ENCODE measurements at regions not wholly inside any gene's neighbourhood (a gene's known extent, or its start where the extent isn't known, plus 50 kb on each side); places are given as distances from the start of the nearest gene placed in this dataset.

DNA sequence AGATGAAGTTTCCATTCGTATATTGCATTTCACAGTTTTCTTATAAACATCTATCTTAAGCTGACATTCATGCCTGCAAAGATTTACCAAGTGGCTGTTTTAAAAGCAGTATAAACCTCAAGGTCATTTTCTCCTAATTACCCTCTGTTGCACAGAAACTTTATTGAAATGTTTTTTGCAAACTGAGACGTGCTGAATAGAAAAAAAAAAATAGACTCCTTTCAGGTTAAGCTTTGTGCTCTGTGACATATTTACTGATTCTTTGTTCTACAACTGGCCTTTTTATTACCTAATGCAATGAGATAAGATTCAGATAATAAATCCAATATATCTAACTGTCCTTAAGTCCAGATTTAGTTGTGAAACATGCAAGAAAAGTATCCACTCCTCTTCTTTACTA lies 938.7 kb downstream of the DSC3 start:
- TF ChIP-seq, protein P1, sequence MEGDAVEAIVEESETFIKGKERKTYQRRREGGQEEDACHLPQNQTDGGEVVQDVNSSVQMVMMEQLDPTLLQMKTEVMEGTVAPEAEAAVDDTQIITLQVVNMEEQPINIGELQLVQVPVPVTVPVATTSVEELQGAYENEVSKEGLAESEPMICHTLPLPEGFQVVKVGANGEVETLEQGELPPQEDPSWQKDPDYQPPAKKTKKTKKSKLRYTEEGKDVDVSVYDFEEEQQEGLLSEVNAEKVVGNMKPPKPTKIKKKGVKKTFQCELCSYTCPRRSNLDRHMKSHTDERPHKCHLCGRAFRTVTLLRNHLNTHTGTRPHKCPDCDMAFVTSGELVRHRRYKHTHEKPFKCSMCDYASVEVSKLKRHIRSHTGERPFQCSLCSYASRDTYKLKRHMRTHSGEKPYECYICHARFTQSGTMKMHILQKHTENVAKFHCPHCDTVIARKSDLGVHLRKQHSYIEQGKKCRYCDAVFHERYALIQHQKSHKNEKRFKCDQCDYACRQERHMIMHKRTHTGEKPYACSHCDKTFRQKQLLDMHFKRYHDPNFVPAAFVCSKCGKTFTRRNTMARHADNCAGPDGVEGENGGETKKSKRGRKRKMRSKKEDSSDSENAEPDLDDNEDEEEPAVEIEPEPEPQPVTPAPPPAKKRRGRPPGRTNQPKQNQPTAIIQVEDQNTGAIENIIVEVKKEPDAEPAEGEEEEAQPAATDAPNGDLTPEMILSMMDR (IDR thresholded peaks at IDR 0.05; ENCODE audit: borderline replicate concordance, insufficient read depth, low read depth, low read length) = no peak

DNA sequence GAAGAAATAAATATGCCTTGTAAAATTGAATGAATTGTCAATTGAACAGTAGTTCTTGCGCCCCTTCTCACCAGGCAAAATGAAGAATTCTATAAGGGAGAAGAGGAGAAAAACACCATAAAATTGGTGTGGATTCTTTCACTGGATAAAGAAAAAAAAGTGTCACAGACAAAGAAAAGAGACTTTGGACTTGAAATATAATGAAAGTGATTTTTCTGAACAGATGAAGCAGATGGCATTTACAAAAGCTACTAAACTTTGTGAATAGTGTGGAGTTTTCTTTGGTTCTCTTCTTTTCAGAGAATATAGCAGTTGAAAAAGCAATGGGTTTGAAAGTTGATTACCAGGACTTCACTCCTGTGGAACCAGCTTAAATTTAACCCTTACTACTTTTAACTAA lies 945.7 kb downstream of the DSC3 start:
- TF ChIP-seq, protein P1 (IDR thresholded peaks at IDR 0.05; ENCODE audit: borderline replicate concordance, insufficient read depth, low read depth, low read length) = no peak
- H3K4me3 ChIP-seq (ENCODE audit: low read depth, low read length) = no peak overlapping the region

More for the DNA sequence above, 938.7 kb downstream of the DSC3 start:
- no peak overlapping the region for H3K4me3 ChIP-seq (ENCODE audit: low read depth, low read length)

DNA sequence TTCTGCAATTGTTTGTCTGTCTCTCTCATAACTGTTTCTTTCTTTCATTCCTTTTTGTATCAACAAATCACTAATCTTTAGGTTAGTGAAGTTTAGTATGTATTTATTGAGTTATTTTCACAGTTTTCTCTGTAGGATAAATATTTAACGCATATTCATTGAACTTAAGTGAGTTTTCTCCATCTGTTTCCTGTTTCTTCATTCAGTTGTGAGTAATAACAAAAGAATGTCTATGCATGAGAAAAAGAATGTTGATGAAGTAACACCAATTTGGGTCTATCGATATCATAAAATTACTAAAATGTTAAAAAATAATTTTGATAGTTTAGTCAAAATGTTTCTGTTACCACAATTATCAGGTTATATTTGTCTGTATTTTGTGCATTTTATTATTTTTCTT lies 948.0 kb downstream of the DSC3 start:
- TF ChIP-seq, protein P1 (IDR thresholded peaks at IDR 0.05; ENCODE audit: borderline replicate concordance, insufficient read depth, low read depth, low read length) = no peak
- H3K4me3 ChIP-seq (ENCODE audit: low read depth, low read length) = no peak overlapping the region

DNA sequence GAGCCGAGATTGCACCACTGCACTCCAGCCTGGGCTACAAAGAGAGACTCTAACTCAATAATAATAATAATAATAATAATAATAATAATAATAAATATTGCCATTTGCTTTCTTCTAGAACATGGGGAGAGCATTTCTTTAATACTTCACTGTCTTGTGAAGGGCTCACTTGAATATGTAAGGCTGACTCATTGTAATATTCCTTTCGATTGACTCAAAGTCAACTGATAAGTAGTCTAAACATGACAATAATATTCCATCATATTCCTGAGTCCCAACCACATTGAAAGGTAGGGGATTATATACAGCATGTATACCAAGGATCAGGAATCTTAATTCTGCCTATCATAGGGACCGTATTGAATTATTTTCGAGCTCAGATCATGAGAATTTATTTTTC lies 949.2 kb downstream of the DSC3 start:
- H3K4me3 ChIP-seq (ENCODE audit: low read depth, low read length) = no peak overlapping the region
- TF ChIP-seq, protein P1 (IDR thresholded peaks at IDR 0.05; ENCODE audit: borderline replicate concordance, insufficient read depth, low read depth, low read length) = no peak

DNA sequence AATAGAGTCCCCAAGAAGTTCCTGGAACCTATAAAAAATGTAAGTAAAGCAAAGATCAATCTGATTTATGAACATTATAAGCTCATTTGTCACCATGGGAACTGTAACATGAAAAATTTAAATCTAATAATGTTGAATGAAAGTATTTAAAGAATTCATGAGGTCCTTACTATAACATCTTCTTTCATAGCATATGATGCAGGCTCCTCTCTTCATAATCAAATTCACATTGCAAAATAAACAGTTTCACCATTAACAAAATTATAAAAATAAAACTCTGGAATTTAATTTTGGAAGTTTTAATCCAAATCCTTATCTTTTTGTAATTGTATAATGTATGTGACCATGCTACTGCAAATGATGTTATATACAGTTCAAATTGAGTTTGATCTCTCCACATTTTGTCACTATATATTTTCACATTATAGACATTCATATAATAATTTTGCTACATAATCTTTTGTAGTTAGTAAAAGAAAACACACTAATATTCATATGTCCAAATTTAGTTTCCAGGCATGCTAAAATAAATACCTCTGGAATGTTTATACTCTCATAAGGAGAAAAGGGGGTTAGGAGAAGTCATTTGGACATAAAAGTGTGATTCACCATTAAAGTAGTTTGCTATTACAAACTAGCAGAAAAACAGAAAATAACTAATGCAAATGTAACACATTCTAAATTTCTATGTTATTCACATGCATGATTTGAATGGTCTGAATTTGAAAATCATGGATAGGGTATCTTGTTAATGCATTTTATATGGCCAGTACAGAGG lies 954.1 kb downstream of the DSC3 start:
- TF ChIP-seq, protein P1 (IDR thresholded peaks at IDR 0.05; ENCODE audit: borderline replicate concordance, insufficient read depth, low read depth, low read length) = no peak
- H3K4me3 ChIP-seq (ENCODE audit: low read depth, low read length) = no peak overlapping the region

DNA sequence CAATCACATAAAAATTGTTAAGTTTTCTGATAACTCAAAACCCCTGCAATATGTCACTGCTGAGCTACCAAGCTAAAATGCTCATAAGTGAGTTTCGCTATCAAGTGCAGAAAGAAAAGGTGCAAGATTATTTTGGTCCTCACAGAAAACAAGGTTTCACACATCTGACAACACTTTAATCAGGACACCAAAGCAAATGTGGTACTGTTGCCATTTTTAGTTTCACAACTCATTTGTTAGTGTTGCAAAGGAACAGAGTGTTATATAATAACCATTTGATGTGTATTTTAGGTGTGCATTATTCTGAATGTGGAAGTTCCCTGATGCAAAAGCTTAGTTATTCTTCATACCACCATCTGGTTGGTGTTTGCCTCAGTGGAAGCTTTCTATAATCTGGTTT lies 956.2 kb downstream of the DSC3 start:
- no peak overlapping the region for H3K4me3 ChIP-seq (ENCODE audit: low read depth, low read length)
- TF ChIP-seq, protein P1 (IDR thresholded peaks at IDR 0.05; ENCODE audit: borderline replicate concordance, insufficient read depth, low read depth, low read length) = no peak

DNA sequence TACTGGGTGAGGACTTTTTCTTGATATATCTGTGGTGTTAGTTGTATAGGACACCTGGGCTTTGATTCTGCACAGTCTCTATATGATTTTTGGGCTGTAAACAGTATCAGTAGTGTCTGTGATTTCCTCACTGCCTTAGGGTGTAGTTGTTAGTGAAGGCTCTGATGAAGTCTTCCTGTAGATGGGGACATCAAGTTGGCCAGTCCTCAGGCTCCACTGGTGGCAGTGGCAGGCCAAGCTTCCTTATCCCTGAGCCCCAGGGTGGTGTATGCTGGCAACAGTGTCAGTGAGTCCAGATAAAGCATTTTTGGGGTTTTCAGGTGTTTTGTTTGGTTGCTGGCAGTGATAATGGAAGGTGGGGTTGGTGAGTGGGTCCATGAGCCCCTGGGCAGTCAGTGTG lies 961.4 kb downstream of the DSC3 start:
- H3K4me3 ChIP-seq (ENCODE audit: low read depth, low read length) = no peak overlapping the region
- TF ChIP-seq, protein P1 (IDR thresholded peaks at IDR 0.05; ENCODE audit: borderline replicate concordance, insufficient read depth, low read depth, low read length) = no peak

All from GM12875 (cell line).